Ectodermal cell (in vitro differentiated cells): ENCODE measurements at regions not wholly inside any gene's neighbourhood (a gene's known extent, or its start where the extent isn't known, plus 50 kb on each side); places are given as distances from the start of the nearest gene placed in this dataset.

ENCODE experiments used
- H3K27ac ChIP-seq: 2 replicates; pipeline ENCODE4 v1.7.0; 2013; ENCODE audit warnings: mild to moderate bottlenecking, low read depth, low read length; ENCODE audit not compliant: insufficient read depth, poor library complexity, severe bottlenecking
- H3K27me3 ChIP-seq: 2 replicates; pipeline ENCODE4 v1.7.0; 2013; ENCODE audit warnings: mild to moderate bottlenecking, low read length; ENCODE audit not compliant: insufficient read depth, control insufficient read depth, poor library complexity, severe bottlenecking
- H3K36me3 ChIP-seq: one replicate; pipeline ENCODE4 v1.7.0; 2013; ENCODE audit warnings: low read length; ENCODE audit not compliant: control insufficient read depth, insufficient read depth
- H3K4me1 ChIP-seq: one replicate; pipeline ENCODE4 v1.7.0; 2013; ENCODE audit warnings: low read length; ENCODE audit not compliant: control insufficient read depth, insufficient read depth
- H3K4me3 ChIP-seq: 2 replicates; pipeline ENCODE4 v1.7.0; 2013; ENCODE audit warnings: low read depth, low read length, control low read depth; ENCODE audit not compliant: insufficient read depth
- H3K9me3 ChIP-seq: 2 replicates; pipeline ENCODE4 v1.7.0; 2013; ENCODE audit warnings: mild to moderate bottlenecking, low read length, moderate library complexity; ENCODE audit not compliant: control insufficient read depth
- WGBS, 2 experiments: methylation state at CpG; one replicate each; pipeline ENCODE4 v1.1.7; 2013; ENCODE audit warnings: missing lambda C conversion rate in 2 of 2; 5-methylcytosine and 5-hydroxymethylcytosine counted together

DNA sequence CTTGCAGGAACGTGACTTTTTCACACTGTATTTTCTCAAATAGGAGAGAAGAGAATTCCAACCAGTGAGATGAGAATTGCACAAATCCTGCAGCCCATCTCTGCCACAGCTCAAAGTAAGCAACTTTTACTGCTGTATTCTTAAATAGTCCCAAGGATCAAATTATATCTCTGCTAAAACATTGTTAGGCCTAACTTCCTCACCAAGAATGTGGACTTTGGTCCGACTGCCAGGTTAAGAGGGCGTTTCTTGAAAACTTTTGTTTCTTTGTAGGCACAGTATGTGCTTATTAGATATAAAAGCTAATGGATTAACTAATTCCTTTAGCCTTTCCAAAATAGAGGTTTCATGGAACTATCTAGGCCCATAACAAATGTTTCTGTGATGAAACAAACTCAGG lies 61.4 kb upstream of the IFNG-AS1 start:
- no peak overlapping the region for H3K27ac ChIP-seq
- H3K4me3 ChIP-seq, result no peak overlapping the region

DNA sequence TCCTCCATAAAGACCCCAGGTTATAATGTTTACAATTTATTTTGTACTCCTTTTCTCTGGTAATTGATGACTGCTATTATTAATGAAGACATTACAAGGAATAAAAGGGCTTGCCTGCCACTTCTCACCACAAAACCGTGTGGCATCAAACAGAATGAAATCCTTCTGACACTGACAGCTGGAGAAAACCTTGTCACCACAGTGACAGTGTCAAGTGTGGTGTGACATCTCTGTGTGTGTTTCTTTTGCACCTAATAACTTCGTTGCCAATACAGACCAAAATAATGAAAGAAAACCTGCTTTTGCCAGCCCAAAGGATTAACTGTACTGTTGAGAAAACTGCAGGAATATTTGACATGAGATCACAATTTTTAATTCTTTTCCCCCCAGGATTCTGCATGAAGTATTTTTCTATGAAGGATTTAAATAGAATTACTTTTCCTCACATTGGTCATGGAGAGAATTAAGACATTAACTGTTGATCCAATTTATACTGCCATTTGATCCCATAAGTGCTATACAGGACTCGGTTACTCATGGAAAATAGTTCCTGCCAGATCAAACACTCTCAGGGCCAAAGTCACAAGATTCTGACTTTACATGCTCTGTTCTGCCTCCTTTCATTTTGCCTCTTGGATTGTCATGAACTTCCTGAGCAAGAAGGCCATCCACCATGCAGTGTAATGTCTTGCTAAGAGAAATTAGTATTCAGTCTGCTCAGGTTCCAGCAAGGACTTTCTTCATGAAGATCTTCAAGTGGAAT lies 60.4 kb upstream of the IFNG-AS1 start:
- no peaks in the 10 kb centered on the region for H3K27me3 ChIP-seq
- H3K27ac ChIP-seq, result no peak overlapping the region
- no peak overlapping the region for H3K4me3 ChIP-seq
- H3K36me3 ChIP-seq, result no peaks in the 10 kb centered on the region
- no peaks in the 10 kb centered on the region for H3K9me3 ChIP-seq
- no peaks in the 10 kb centered on the region for H3K4me1 ChIP-seq
- WGBS, 2 experiments, result 81 to 88% methylated on average over 3 of the region's 3 CpGs

More for the DNA sequence above, 61.4 kb upstream of the IFNG-AS1 start:
- WGBS, 2 experiments, result 89 to 90% methylated on average over 2 to 3 of the region's 3 CpGs
- Histone ChIP-seq H3K9me3 (no peaks in the 10 kb centered on the region), H3K27me3 (no peaks in the 10 kb centered on the region), H3K4me1 (peaks cover 5% of the 10 kb centered on the region), H3K36me3 (no peaks in the 10 kb centered on the region)

DNA sequence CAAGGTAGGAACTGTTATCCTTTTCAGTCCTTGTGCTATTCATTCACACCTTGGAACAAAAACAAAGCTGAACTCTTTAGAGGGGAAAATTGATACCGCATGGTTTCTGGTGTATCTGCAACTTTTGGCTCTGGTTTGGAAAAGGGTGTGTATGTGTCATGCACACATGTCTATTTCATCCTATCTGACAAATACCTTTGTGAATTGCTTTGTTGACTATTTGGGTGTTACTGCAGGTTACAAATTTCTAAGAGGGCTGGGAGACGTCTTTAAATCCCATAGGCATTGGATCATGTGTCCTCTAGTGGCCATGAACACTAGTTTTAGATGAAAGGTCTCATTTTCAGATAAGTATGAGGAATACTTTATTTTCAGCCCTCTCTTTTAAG lies 59.9 kb upstream of the IFNG-AS1 start:
- Histone ChIP-seq H3K4me1 (no peaks in the 10 kb centered on the region), H3K4me3 (no peak overlapping the region), H3K36me3 (no peaks in the 10 kb centered on the region), H3K27me3 (no peaks in the 10 kb centered on the region), H3K9me3 (no peaks in the 10 kb centered on the region), H3K27ac (no peak overlapping the region)
- 98 to 100% methylated on average over 2 of the region's 2 CpGs for WGBS, 2 experiments

DNA sequence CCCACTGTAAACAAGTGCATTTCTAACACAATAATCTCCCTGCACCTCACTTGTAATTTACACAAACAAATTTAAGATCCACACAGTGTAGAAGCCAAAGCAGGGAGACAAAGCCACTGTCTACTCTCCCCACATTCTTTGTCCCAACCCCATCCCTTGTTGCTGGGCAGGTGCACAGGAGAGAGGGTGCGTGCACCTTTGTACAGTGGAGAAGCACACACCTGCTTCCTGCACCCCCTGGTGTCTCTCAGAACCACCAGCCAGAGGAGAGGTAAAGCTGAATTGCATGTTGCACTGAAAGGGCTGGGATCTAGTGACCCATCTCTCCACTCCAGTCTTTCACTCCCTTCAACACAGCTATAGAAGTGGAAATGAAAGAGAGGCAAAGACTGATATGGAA lies 51.4 kb upstream of the IFNG-AS1 start:
- no peaks in the 10 kb centered on the region for H3K36me3 ChIP-seq
- WGBS, 2 experiments, result 100% methylated on average over 1 of the region's 1 CpG
- no peaks in the 10 kb centered on the region for H3K27me3 ChIP-seq
- H3K27ac ChIP-seq, result no peak overlapping the region
- no peak overlapping the region for H3K4me3 ChIP-seq
- no peaks in the 10 kb centered on the region for H3K9me3 ChIP-seq
- peaks cover 9% of the 10 kb centered on the region for H3K4me1 ChIP-seq
